ENCODE measurements at regions not wholly inside any gene's neighbourhood (a gene's known extent, or its start where the extent isn't known, plus 50 kb on each side); places are given as distances from the start of the nearest gene placed in this dataset.

DNA sequence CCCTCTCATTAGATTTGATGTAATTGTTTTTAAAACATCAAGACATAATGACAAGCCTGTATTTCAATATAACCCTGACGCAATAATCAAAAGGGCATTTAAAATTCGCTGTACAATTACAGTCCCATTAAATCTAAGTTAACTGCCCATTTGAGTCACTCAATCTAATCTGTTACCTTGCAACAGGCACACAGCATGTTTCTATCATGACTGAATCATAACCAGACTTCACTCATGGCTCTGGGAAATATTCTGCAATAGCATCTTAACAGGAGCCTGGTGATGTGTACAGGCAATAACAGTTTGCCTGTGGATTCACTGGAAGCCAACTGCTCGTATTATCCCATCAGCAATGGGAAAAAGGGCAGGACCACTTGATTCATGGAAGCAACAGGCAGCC lies 142.3 kb upstream of the NCKAP5 start:
- Histone ChIP-seq H3K27ac (ENCODE audit: insufficient read depth, low read length) (no peak overlapping the region), H3K9me3 (ENCODE audit: control insufficient read depth, insufficient read depth, low read depth, low read length) (no peaks in the 10 kb centered on the region), H3K4me3 (replicated peaks in 1 of 4; ENCODE audit: control extremely low read depth in 1 of 4, insufficient read depth in 1 of 4, low read depth in 3 of 4, low read length in 4 of 4) (no peak overlapping the region), H4K20me1 (ENCODE audit: control insufficient read depth, extremely low read depth, insufficient read depth, low read length) (no peaks in the 10 kb centered on the region), H3K27me3 (ENCODE audit: control insufficient read depth, insufficient read depth, low read length) (no peaks in the 10 kb centered on the region), H3K79me2 (ENCODE audit: control insufficient read depth, insufficient read depth, low read length) (no peaks in the 10 kb centered on the region), H3K4me1 (ENCODE audit: control insufficient read depth, extremely low read depth, insufficient read depth, low read length) (no peaks in the 10 kb centered on the region), H2AFZ (ENCODE audit: low read length) (no peak overlapping the region), H3K9ac (ENCODE audit: insufficient read depth, low read length) (no peak overlapping the region), H3K4me2 (ENCODE audit: extremely low read depth, insufficient read depth, low read length) (no peak overlapping the region), H3K36me3 (ENCODE audit: control insufficient read depth, insufficient read depth, low read length) (no peaks in the 10 kb centered on the region)
- TF ChIP-seq, protein P1, sequence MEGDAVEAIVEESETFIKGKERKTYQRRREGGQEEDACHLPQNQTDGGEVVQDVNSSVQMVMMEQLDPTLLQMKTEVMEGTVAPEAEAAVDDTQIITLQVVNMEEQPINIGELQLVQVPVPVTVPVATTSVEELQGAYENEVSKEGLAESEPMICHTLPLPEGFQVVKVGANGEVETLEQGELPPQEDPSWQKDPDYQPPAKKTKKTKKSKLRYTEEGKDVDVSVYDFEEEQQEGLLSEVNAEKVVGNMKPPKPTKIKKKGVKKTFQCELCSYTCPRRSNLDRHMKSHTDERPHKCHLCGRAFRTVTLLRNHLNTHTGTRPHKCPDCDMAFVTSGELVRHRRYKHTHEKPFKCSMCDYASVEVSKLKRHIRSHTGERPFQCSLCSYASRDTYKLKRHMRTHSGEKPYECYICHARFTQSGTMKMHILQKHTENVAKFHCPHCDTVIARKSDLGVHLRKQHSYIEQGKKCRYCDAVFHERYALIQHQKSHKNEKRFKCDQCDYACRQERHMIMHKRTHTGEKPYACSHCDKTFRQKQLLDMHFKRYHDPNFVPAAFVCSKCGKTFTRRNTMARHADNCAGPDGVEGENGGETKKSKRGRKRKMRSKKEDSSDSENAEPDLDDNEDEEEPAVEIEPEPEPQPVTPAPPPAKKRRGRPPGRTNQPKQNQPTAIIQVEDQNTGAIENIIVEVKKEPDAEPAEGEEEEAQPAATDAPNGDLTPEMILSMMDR (conservative IDR thresholded peaks at IDR 0.05 in 1 of 2, IDR thresholded peaks at IDR 0.05 in 1 of 2; ENCODE audit: low read depth in 1 of 2, low read length in 2 of 2): no peak
- TF ChIP-seq EZH2 (IDR thresholded peaks at IDR 0.05; ENCODE audit: low read length, missing control alignments): no peak
- peak in 1 of 2 donors; percentile 24 for DNase-seq (ENCODE audit: low read depth in 2 of 2)

DNA sequence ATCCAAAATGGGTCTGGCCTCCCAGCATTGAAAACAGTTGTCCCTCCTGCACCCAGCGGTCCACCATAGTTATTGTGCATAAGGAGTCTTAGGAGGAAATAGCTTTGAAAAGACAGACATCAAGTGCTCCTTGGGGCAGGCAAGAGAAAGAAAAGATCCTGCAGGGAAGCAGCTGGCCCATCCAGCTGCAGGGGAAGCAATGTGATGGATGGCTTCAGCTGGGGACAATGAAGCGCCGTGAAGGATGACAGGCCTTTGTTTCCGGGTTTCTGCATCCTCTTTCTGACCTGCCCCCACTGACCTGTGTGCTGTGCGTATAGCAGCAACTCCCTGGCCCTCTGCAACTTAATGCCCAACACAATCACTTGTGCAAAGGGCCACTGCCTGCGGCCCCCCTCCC lies 142.9 kb upstream of the NCKAP5 start:
- H4K20me1 ChIP-seq (ENCODE audit: control insufficient read depth, extremely low read depth, insufficient read depth, low read length): no peaks in the 10 kb centered on the region
- H3K27ac ChIP-seq (ENCODE audit: insufficient read depth, low read length): no peak overlapping the region
- no peak overlapping the region for H3K4me2 ChIP-seq (ENCODE audit: extremely low read depth, insufficient read depth, low read length)
- H3K9ac ChIP-seq (ENCODE audit: insufficient read depth, low read length): no peak overlapping the region
- H3K9me3 ChIP-seq (ENCODE audit: control insufficient read depth, insufficient read depth, low read depth, low read length): no peaks in the 10 kb centered on the region
- no peak overlapping the region for H3K4me3 ChIP-seq (replicated peaks in 1 of 4; ENCODE audit: control extremely low read depth in 1 of 4, insufficient read depth in 1 of 4, low read depth in 3 of 4, low read length in 4 of 4)
- H3K79me2 ChIP-seq (ENCODE audit: control insufficient read depth, insufficient read depth, low read length): no peaks in the 10 kb centered on the region
- H3K36me3 ChIP-seq (ENCODE audit: control insufficient read depth, insufficient read depth, low read length): no peaks in the 10 kb centered on the region
- no peaks in the 10 kb centered on the region for H3K4me1 ChIP-seq (ENCODE audit: control insufficient read depth, extremely low read depth, insufficient read depth, low read length)
- no peaks in the 10 kb centered on the region for H3K27me3 ChIP-seq (ENCODE audit: control insufficient read depth, insufficient read depth, low read length)
- H2AFZ ChIP-seq (ENCODE audit: low read length): no peak overlapping the region
- no peak for DNase-seq (ENCODE audit: low read depth in 2 of 2)
- TF ChIP-seq EZH2 (IDR thresholded peaks at IDR 0.05; ENCODE audit: low read length, missing control alignments): no peak
- TF ChIP-seq, protein P1 (conservative IDR thresholded peaks at IDR 0.05 in 1 of 2, IDR thresholded peaks at IDR 0.05 in 1 of 2; ENCODE audit: low read depth in 1 of 2, low read length in 2 of 2): no peak

DNA sequence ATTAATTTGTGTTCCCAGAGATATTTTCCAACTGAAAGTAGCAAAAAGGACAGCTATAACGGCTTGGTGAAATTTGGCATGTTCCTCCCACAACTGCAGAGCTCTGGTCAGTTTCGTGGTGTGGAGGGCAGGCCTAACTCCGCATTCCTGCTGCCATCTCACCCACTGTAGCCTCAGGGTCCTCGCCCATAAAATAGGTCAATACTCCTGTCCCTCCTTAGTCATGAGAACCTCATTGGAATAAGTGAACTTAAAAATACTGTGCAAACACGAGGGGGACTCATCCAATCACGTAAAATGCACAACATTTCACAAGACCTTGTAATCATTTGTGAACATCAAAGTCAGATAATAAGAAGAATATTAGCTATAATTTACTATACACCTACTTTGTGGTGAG lies 143.5 kb upstream of the NCKAP5 start:
- Histone ChIP-seq H3K27ac (ENCODE audit: insufficient read depth, low read length) (no peak overlapping the region), H3K4me2 (ENCODE audit: extremely low read depth, insufficient read depth, low read length) (no peak overlapping the region), H3K9me3 (ENCODE audit: control insufficient read depth, insufficient read depth, low read depth, low read length) (no peaks in the 10 kb centered on the region), H3K79me2 (ENCODE audit: control insufficient read depth, insufficient read depth, low read length) (no peaks in the 10 kb centered on the region), H3K9ac (ENCODE audit: insufficient read depth, low read length) (no peak overlapping the region), H4K20me1 (ENCODE audit: control insufficient read depth, extremely low read depth, insufficient read depth, low read length) (no peaks in the 10 kb centered on the region), H3K4me3 (replicated peaks in 1 of 4; ENCODE audit: control extremely low read depth in 1 of 4, insufficient read depth in 1 of 4, low read depth in 3 of 4, low read length in 4 of 4) (no peak overlapping the region), H3K4me1 (ENCODE audit: control insufficient read depth, extremely low read depth, insufficient read depth, low read length) (no peaks in the 10 kb centered on the region), H2AFZ (ENCODE audit: low read length) (no peak overlapping the region), H3K36me3 (ENCODE audit: control insufficient read depth, insufficient read depth, low read length) (no peaks in the 10 kb centered on the region), H3K27me3 (ENCODE audit: control insufficient read depth, insufficient read depth, low read length) (no peaks in the 10 kb centered on the region)
- no peak for DNase-seq (ENCODE audit: low read depth in 2 of 2)
- no peak for TF ChIP-seq EZH2 (IDR thresholded peaks at IDR 0.05; ENCODE audit: low read length, missing control alignments)
- TF ChIP-seq, protein P1 (conservative IDR thresholded peaks at IDR 0.05 in 1 of 2, IDR thresholded peaks at IDR 0.05 in 1 of 2; ENCODE audit: low read depth in 1 of 2, low read length in 2 of 2): no peak
